Kidney capillary endothelial cell (primary cell): ENCODE measurements at regions not wholly inside any gene's neighbourhood (a gene's known extent, or its start where the extent isn't known, plus 50 kb on each side); places are given as distances from the start of the nearest gene placed in this dataset.

Source experiments
- DNase-seq: peaks from one replicate; pipeline ENCODE4 v3.0.0-alpha.2; 2018; ENCODE audit warnings: low spot score

- no peak for DNase-seq
Measured at GRCh38 chr11:28983780-28984179, 875.6 kb downstream of the METTL15 start.

DNA sequence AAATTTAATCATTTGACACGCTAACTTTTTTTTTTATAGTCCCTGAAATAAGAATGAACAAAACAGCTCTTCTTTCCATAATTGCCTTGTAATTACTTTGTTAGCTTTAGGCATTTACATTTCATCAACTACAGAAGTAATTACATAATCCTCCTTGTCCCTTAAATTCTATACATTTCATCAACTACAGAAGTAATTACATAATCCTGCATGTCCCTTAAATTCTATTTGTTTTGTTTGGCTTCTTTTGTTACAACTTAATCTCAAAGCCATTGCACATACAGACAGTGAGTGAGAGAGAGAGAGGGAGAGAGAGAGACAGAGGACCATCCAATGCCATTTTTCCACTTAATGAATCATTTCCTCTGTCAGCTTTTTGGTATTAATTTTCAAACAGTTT, 873.2 kb downstream of the METTL15 start:
- no peak for DNase-seq

DNA sequence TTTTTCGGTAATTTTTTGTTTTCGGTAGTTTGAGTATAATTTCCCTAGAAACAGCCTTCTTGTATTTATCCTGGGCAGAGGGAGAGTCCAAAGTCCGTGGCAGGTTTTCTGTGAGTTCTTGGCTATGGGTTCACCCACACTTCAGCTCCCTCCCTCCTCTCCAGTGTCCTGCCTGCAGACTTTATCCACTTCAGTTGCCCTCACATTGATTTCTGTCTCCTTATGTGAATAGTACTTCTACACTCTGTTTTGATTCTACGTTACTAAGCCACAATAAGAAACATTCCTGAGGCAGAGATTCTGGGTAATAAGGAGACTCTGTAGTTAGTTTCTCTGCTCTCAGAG, 868.6 kb downstream of the METTL15 start:
- DNase-seq, result no peak

DNA sequence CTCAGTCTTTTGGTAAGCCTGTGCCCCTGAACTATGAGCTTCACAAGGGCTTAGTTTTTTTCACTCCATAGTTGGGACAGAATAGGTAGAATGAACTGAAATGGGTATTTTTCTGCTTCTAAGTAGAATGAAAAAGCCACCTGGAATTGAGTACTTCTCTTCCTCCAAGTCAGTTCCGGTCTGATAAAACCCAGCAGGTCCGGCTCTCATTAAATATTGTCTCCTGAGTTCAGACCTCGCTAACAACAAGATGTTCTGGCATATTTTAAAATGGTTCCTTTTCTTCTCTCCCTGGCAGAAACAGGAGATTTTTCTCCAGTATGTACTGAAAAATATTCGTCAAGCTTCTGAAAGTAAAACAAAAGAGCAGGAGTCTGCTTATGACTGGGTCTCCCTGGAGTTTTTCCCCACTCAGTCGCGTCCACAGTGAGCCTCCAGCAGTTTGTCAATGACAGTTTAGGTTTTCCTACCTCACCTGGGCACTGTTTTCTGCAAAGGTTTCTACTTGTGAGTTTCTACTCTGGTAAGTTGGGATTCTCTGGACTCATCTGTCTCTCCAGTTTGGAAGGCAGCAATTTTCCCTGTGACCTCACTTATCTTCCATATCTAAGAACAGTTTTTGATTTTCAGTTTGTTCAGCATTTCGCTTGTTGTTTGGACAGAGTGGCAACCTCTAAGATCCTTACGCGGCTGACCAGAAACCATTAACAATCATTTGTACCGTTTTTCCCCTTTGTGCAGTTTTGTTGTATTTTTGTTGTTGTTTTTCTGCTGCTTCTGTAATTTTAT, 868.0 kb downstream of the METTL15 start:
- DNase-seq, result no peak

- no peak for DNase-seq
Measured at GRCh38 chr11:28969832-28970231, 861.6 kb downstream of the METTL15 start.

DNA sequence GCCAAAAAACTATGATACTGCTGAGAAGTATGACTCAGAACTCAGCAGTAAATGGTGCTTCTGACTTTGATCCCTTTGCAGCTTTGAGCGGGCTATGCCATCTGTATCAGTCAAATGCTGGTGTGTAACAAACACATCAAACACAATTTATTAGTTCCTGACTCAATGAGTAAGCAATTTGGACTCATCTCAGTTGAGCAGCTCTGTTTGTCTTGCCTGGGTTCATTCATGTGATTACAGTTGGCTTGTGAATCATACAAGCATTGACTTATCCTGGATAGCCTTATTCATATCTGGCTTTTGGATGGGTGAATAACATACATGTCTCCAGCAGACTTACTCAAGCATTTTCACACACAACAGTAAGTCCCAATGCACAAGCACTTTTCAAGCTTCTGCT, 858.8 kb downstream of the METTL15 start:
- DNase-seq, result no peak

DNA sequence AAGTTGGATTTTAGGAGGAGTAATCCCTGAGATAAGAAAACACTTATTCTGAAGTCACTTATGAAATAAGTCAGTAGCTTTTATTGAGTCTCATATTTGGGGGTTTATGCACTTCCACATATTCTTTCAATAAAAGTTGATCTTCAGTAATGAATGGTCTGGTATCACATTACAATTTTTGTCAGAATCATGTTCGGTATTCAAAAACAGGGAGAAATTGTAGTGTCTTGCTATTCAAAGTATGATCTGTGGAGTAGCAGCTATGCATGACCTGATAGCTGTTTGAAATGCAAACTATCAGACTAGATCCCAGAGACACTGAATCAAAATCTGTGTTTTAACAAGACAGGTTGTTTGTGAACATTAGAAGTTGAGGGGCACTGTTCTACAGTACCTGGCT, 857.6 kb downstream of the METTL15 start:
- no peak for DNase-seq

GRCh38 chr11:28964811-28965210, 856.6 kb downstream of the METTL15 start:
- DNase-seq, result no peak

DNA sequence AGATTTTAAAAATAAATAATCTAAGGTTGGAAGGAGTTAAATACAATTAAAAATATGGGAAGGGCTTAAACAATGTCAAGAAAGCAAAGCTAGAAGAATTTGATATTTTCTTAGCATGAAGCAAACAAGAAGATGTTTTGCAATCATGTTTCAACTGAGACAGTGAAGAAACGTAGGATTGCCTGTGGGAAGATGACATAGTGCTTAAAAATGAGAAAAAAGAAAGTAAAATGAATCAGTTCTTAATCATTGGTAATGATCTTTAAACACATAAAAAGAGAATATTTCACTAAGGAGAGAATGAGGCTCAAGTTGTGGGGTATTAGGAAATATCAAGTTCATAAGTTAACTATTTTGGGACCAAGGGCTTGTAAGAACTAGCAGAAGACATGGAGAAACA, 855.0 kb downstream of the METTL15 start:
- DNase-seq, result no peak

DNA sequence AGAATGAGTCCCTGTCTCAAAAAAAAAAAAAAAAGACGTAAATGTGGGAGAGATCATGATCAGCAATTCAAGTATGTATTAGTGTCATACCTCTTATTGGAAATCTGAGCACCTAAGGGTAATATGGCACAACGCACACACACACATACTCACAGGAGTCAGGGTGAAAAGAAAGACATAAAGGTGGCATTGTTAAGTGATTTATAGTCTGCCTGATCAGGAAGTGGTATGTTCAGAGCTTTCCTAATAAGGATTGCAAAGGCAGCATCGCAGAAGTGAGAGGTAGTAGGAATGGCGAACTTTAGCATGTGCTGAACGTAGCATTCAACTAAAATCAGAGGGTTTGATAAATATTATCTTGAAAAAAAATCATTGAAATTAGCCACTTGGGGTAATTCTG, 854.3 kb downstream of the METTL15 start:
- no peak for DNase-seq

DNA sequence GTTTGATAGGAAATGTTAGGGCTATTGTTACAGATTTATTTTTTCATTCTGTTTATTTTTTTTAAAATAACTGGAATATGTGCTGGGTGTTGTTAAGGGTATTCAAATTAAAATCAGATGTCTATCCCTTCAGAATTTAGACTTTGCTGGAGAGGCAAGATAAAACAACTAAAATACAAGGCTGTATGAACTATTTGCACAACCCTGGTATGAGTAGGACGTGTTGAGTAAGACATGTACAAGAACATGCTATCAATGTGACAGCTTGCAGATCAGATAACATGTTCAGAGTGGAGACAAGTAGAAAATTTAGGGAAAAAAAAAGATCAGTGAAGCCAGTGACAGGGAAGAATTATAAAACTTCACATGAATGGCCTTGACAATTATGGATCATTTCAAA, 853.5 kb downstream of the METTL15 start:
- no peak for DNase-seq

DNA sequence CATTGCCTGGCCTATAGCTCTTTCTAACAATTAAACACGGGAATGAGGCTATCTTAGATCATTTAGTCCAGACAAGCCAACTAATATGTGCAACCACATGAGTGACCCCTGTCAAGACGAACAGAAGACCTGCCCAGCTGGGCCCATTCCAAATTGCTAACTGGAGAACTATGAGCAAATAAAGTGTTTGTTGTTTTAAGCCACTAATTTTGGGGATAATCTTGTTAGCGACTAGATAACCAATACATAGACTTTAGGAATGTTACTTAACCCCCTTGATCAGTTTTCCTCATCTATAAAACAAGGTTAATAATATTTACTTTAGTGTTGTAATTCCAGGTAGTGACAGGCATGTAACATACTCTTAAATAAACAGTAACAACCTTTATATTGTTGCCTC, 848.3 kb downstream of the METTL15 start:
- no peak for DNase-seq

- DNase-seq, result no peak
Measured at GRCh38 chr11:28951191-28951590, 843.0 kb downstream of the METTL15 start.

- DNase-seq, result no peak
Measured at GRCh38 chr11:28939381-28939780, 831.2 kb downstream of the METTL15 start.

- no peak for DNase-seq
Measured at GRCh38 chr11:28938091-28938490, 829.9 kb downstream of the METTL15 start.

DNA sequence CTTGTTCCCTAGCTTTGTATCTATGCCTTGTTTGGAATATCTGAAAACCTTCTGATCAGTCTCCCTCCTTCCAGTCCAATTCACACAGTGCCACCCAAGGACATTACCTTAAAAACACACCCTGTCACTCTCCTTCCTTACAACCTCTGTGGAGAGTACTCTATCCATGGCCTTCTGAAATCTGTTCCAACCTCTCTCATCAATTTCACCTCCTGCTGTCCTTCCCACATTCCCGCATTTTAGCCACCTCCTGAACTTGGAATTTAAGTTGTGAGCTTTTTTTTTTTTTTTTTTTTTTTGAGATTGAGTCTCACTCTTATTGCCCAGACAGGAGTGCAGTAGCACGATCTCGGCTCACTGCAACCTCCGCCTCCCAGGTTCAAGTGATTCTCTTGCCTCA, 824.8 kb downstream of the METTL15 start:
- no peak for DNase-seq

- no peak for DNase-seq
Measured at GRCh38 chr11:28924004-28924403, 815.8 kb downstream of the METTL15 start.

DNA sequence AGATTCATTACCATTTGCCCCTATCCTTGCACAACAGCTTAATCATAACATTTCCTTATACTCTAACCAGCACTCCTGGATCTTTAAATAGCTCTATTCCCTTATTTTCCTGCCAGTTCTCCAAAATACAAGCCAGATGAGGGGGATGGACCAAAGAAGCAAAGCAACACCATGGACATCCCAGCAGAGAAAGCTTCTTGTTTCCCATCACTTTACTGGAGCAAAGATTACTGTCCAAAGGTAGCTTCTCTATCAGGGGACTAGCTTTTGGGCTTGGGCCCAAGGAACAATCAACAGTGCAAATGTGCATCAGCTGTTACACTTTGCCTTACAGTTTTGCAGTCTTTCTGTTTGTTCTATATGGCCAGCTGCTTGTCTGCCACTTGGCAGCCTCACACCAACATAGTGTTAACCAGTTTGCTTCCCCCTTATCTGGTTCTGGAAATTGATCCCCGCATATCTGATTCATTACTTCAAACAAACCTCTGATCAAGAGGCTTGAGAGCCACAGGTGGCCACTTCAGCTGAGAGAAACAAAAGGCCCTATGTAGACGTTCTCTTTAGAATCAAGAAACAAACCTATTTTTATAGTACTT, 814.3 kb downstream of the METTL15 start:
- no peak for DNase-seq

DNA sequence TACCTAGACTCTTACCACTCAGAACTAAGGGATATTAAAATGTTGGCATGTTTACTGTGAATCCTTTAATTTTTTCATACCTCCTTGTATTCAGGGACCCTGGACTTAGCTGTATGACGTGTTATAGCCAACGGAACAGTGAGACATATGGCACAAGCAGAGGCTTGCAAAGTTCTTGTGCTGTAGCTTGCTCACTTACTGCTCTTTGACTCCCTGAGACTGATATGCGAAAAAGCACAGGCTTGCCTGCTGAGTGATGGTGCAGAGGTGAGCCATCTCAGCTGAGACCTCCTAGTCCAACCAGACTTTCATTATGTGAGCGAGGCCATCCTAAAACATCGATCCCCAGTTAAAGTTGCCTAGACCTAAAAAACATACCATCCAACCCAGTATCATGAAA, 811.0 kb downstream of the METTL15 start:
- DNase-seq, result no peak

DNA sequence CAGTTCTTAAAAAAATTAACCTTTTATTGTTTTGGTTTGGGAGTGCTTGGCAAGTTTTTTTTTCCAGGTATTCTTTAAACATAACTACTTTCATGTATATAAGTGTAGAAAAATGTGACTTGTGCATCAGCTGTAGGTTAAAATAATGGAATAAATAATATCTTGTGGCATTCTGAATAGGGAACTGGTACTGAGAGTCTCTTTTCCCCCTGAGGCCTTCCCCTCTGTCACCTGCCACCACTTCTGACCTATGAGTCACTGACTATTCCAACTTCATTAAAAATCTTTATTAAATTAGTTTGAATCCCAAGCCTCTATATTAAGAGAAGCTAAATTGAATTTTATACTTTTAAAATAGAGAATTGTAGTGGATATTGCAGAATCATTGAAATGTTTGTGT, 805.7 kb downstream of the METTL15 start:
- no peak for DNase-seq

DNA sequence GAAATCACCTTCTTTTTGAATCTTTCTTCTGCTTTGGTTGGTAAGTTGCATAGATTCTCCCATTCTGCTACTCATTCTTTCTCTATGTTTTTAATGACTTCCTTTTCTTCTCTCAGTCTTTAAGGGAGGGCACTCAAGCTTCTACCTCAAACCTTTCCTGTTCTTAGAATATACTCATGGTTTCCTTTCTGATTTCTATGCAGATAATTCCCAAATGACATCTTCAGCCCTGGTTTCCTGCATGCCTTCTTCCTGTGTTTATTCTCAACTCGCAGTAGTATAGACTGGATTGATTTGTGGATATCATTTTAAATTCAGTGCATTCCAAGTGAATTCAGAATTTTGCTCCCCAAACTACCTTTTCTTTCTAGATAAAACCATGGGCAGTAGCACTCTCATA, 803.6 kb downstream of the METTL15 start:
- peak; percentile 13 for DNase-seq

GRCh38 chr11:28910926-28911325, 802.7 kb downstream of the METTL15 start:
- no peak for DNase-seq

- DNase-seq, result no peak
Measured at GRCh38 chr11:28903716-28904115, 795.5 kb downstream of the METTL15 start.

DNA sequence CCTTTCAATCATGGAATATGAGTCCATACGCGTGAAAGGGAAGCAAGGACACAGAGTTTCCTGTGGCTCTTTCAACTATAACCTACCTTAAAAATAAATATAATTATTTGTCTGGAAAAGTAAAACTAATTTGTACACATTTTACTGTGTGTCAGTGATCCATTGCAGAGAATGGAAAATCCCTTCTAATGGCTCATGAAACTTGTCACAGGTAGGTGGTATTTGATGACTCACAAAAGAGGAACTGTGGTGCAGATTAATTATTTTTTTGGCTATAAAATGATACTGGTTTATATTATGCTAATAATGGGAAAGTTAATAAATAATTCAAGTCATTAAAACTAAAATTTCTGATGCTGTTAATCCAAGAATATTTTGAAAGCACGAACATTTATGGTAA, 792.2 kb downstream of the METTL15 start:
- no peak for DNase-seq
